ENCODE measurements at regions not wholly inside any gene's neighbourhood (a gene's known extent, or its start where the extent isn't known, plus 50 kb on each side); places are given as distances from the start of the nearest gene placed in this dataset.
"Not testable (repeated sequence)": the region's sequence is repeated elsewhere in the genome, so short reads cannot be mapped to it uniquely, and the experiment has no call there.

- no peak for TF ChIP-seq CTCF (IDR thresholded peaks at IDR 0.05; ENCODE audit: insufficient read depth, low read depth, low read length, missing control alignments)
- no peak overlapping the region for H3K4me3 ChIP-seq (ENCODE audit: low read length)
- no peak for DNase-seq (ENCODE audit: low read depth)
Measured at GRCh38 chr7:52609511-52609910, 425.9 kb upstream of the POM121L12 start.

- no peak overlapping the region for H3K4me3 ChIP-seq (ENCODE audit: low read length)
- DNase-seq (ENCODE audit: low read depth), result no peak
- no peak for TF ChIP-seq CTCF (IDR thresholded peaks at IDR 0.05; ENCODE audit: insufficient read depth, low read depth, low read length, missing control alignments)
Measured at GRCh38 chr7:52592698-52593097, 442.7 kb upstream of the POM121L12 start.

- H3K4me3 ChIP-seq (ENCODE audit: low read length), result no peak overlapping the region
- no peak for TF ChIP-seq CTCF (IDR thresholded peaks at IDR 0.05; ENCODE audit: insufficient read depth, low read depth, low read length, missing control alignments)
- no peak for DNase-seq (ENCODE audit: low read depth)
Measured at GRCh38 chr7:52586704-52587103, 448.7 kb upstream of the POM121L12 start.

GRCh38 chr7:52584041-52584440 is 451.4 kb upstream of the POM121L12 start:
- TF ChIP-seq CTCF (IDR thresholded peaks at IDR 0.05; ENCODE audit: insufficient read depth, low read depth, low read length, missing control alignments), result no peak
- no peak for DNase-seq (ENCODE audit: low read depth)
- H3K4me3 ChIP-seq (ENCODE audit: low read length), result no peak overlapping the region

GRCh38 chr7:52573141-52573540 is 462.3 kb upstream of the POM121L12 start:
- not testable (repeated sequence) for H3K4me3 ChIP-seq (ENCODE audit: low read length); DNase-seq (ENCODE audit: low read depth)

GRCh38 chr7:52571026-52571425 is 464.4 kb upstream of the POM121L12 start:
- no peak for DNase-seq (ENCODE audit: low read depth)
- TF ChIP-seq CTCF (IDR thresholded peaks at IDR 0.05; ENCODE audit: insufficient read depth, low read depth, low read length, missing control alignments), result no peak
- no peak overlapping the region for H3K4me3 ChIP-seq (ENCODE audit: low read length)

- no peak overlapping the region for H3K4me3 ChIP-seq (ENCODE audit: low read length)
- TF ChIP-seq CTCF (IDR thresholded peaks at IDR 0.05; ENCODE audit: insufficient read depth, low read depth, low read length, missing control alignments), result no peak
- DNase-seq (ENCODE audit: low read depth), result no peak
Measured at GRCh38 chr7:52569151-52569550, 466.3 kb upstream of the POM121L12 start.

- no peak for TF ChIP-seq CTCF (IDR thresholded peaks at IDR 0.05; ENCODE audit: insufficient read depth, low read depth, low read length, missing control alignments)
- DNase-seq (ENCODE audit: low read depth), result no peak
- no peak overlapping the region for H3K4me3 ChIP-seq (ENCODE audit: low read length)
Measured at GRCh38 chr7:52565974-52566373, 469.5 kb upstream of the POM121L12 start.

Measured in epithelial cell of esophagus (primary cell).